ENCODE measurements at regions not wholly inside any gene's neighbourhood (a gene's known extent, or its start where the extent isn't known, plus 50 kb on each side); places are given as distances from the start of the nearest gene placed in this dataset.

- no peak for DNase-seq
These were observed 370.3 kb upstream of the ADGRL2 start for GRCh38 chr1:81430236-81430938.

- no peak for DNase-seq
These were observed 371.7 kb upstream of the ADGRL2 start for GRCh38 chr1:81428998-81429397.

DNA sequence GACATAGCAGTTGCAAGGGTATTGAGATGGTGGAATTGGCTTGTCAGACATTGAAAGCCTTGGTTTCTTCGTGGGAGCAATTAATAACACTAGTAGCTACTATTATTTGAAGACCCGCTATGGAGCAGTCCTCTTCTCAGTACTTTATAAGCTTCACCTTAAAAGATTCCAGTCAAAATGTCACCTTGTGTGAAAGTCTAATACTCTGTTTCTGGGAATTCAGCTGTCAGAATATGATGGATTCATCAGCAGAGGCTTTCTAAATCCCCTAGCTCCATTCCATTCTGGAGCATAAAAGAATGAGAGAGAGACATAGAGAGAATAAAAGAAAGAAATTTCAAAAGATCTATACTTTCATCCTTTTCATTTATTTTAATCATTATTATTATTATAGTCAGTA, 375.9 kb upstream of the ADGRL2 start:
- no peak for DNase-seq

- DNase-seq, result no peak
These were observed 376.7 kb upstream of the ADGRL2 start for GRCh38 chr1:81424061-81424460.

DNA sequence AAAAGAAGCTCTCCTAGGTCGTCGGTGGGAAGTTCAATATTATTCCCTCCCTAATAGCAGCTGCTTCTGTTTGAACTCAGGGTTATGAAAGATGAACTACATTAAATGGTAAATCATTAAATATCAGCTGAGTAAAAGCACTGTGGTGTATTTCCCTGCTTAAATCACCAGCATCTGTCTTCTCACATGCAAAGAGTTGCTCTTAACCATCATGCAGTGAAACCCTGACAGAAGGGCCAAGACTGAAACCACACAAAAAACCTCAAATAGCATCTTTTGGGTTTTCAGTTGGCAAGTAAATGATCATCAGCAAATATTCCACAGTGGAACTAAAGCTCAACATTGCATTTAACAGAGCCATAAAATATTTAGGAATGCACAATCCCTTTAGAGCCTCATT, 380.0 kb upstream of the ADGRL2 start:
- no peak for DNase-seq

- no peak for DNase-seq
These were observed 386.2 kb upstream of the ADGRL2 start for GRCh38 chr1:81414488-81415015.

DNA sequence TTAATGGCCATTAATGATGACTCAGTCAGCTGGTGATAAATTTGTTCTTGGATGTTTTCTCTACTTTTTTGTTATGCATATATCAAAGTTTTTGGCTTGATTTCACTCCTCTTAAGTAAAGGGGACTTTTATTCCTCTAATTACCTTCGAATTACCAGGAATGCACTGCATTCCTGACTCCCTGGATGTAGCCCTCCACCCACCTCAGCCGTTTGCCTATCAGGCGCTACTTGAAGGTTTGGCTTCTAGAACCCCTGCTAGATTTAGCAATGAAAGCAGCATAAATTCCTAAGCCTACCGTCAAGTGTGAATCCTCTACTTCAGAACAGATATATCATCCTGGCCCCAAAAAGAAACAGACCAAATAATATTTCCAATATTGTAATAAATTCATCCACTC, 387.8 kb upstream of the ADGRL2 start:
- DNase-seq, result no peak

DNA sequence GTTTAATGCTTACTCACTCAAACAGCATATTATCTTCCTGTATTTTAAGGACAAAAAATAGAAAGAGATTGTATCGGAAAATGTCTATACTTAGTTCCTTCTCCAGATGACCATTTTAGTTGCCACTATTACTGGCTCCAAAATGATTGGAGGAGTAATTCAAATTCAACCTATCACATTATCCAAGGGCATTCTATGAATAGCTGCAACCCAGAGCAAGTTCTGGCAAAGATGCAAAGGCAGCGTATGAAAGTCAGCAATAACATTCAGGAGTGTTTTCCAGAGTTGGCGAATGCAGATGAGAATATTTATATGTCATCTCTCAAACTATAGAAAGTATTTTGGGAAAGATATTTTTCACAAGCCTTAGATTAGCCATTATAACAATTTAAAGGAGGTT, 389.8 kb upstream of the ADGRL2 start:
- DNase-seq, result no peak

- DNase-seq, result no peak
These were observed 390.4 kb upstream of the ADGRL2 start for GRCh38 chr1:81410351-81410750.

DNA sequence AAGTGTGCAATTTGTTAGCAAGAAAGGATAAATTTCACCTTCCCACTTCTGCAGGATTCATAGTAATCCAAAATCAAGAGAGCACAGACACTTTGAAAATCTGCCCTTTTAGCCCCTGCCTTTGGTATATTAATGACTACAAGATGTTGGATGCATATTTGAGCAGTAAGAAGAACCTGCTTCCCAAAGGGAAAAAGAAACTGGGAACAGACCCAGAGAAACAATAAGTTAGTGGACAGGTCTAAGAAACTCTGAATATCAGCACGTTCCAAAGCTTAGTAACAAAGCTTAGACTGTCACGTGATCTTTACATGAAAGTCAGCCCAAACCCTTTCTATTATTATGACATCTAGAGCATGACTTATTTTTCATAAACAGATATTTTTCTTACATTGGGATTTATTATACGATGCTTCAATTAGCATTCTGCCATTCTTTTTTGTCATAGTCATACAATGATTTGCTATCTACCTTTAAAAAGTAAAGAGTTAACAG, 390.9 kb upstream of the ADGRL2 start:
- DNase-seq, result no peak

GRCh38 chr1:81409262-81409661, 391.5 kb upstream of the ADGRL2 start:
- DNase-seq, result no peak

- DNase-seq, result no peak
These were observed 392.3 kb upstream of the ADGRL2 start for GRCh38 chr1:81408419-81408818.

DNA sequence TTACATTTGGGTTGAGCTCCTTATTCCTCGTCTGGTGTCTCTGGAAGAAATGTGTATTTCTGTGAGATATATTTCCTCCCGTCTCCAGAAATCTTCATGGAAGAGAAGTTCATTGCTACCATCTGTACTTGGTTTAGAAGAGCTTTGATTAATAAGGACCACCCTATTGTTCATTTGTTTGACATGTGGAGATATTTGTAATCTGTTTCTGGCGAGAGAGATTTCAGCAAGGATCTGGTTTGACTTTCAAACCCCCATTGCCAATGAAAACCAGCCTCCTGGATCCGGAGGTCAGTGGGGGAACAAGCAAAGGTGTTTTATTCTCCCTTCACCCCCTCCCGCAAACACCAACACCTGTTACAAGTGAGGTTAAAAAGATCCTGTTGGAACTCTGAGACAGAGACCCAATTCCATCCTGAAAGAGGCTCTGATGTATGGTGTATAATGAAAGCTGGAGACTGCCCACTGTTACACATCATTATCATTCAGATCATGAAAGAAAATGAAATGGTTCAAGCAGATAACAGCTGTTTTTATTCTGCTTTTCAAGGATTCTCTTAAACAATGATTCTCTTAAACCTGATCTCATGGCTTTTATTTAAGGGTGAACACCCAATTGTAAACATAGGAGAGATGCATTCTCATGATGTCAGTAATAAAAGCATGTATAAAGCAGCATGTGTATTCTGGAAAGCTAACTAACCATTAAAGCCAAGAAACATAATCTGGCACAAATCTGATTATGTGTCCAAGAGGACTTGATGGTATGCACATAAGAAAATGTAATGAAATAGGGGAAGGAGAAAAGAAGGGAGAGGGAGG, 393.5 kb upstream of the ADGRL2 start:
- no peak for DNase-seq

DNA sequence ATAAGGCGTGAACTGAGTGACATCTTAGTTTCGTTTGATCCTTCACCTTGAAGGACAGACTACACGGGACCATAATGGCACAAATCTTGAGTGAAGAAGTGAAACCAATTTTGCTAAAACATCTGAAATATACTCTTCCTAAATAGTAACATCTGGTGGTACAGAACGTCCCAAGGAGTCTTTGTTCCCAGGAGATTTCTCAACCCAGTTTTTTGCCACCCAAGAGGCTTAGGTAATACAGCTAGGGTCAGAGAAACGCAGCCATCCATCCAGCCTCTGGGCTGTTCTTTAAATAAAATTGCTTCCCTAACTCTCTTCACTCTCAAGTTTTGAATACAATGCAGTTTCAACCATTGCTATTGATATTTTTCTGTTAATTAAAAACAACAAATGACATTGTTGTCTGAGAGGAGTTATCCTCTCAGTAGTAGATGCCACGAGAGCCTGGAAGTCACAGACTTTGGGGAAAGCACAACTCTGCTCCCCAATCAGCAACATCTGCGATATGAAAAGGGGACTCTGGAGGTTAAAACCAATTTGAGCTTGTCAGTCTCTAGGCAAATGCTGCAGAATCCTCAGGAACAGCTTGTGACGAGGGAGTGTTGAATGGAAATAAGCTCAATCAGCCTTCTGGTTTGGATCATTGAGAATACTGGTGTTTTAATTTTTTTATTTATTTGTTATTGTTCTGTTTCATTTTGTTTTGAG, 394.3 kb upstream of the ADGRL2 start:
- DNase-seq, result no peak

GRCh38 chr1:81398041-81398440, 402.7 kb upstream of the ADGRL2 start:
- DNase-seq, result no peak

GRCh38 chr1:81392526-81393226, 408.1 kb upstream of the ADGRL2 start:
- no peak for DNase-seq

- no peak for DNase-seq
These were observed 409.5 kb upstream of the ADGRL2 start for GRCh38 chr1:81391125-81391828.

- no peak for DNase-seq
These were observed 412.3 kb upstream of the ADGRL2 start for GRCh38 chr1:81388435-81388834.

DNA sequence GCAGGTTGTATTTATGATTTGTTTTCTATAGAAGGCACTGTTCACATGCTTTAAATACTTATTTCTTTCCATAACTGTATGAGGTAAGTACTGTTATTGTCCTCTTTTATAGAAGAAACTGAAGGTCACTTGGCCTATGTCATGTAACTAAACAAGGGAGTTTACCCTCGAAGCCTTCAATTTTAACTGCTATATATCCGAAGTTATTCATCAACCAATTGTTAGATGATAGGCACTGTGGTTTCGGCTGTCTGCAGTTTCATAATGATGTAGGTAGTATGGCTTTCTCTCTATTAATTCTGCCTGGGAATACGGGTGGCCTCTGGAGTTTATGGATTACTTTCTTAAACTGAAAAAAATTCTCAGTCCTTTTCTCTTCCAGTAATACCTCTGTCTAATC, 413.3 kb upstream of the ADGRL2 start:
- no peak for DNase-seq

- no peak for DNase-seq
These were observed 418.2 kb upstream of the ADGRL2 start for GRCh38 chr1:81382561-81382960.

GRCh38 chr1:81381881-81382280, 418.9 kb upstream of the ADGRL2 start:
- no peak for DNase-seq

DNA sequence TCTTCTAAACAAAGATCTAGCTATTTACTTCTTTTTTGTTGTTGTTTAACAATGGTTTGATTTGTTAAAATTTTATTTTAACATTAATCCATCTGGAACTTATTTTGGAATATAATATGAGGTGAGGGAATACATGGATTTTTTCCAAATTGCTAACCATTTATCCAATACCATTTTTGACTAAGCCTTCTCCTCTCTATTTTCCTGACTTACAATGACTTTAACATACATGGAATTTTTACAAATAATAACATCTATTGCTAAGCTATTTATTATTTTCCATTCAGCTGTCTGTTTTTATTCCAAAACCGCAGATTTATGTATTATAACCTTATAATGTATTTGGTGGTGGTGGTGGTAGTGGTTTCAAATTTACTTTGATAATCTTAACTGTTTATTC, 420.3 kb upstream of the ADGRL2 start:
- no peak for DNase-seq
